H9 (cell line): ENCODE measurements at regions not wholly inside any gene's neighbourhood (a gene's known extent, or its start where the extent isn't known, plus 50 kb on each side); places are given as distances from the start of the nearest gene placed in this dataset.

Experiments used
- DNase-seq: peaks from one replicate; pipeline ENCODE4 v3.0.0-alpha.2; 2017
- H2AFZ ChIP-seq: one replicate; pipeline ENCODE4 v1.6.1; 2013; ENCODE audit warnings: mild to moderate bottlenecking, low read length, control low read depth, moderate library complexity
- H2AK5ac ChIP-seq: 2 replicates; pipeline ENCODE4 v1.6.1; 2013; ENCODE audit warnings: low read length, control low read depth, mixed read lengths; ENCODE audit not compliant: insufficient read length
- H2BK120ac ChIP-seq: one replicate; pipeline ENCODE4 v1.6.1; 2013; ENCODE audit warnings: low read depth, mild to moderate bottlenecking, low read length, control low read depth, inconsistent platforms; ENCODE audit not compliant: poor library complexity, severe bottlenecking
- H2BK12ac ChIP-seq: 2 replicates; pipeline ENCODE4 v1.6.1; 2013; ENCODE audit warnings: low read length, control low read depth, mixed read lengths, low read depth; ENCODE audit not compliant: insufficient read length
- H2BK15ac ChIP-seq: 2 replicates; pipeline ENCODE4 v1.6.1; 2013; ENCODE audit warnings: low read depth, low read length, control low read depth
- H2BK20ac ChIP-seq: one replicate; pipeline ENCODE4 v1.6.1; 2013; ENCODE audit warnings: low read depth, mild to moderate bottlenecking, low read length, control low read depth, inconsistent platforms; ENCODE audit not compliant: poor library complexity, severe bottlenecking
- H2BK5ac ChIP-seq: 2 replicates; pipeline ENCODE4 v1.6.1; 2013; ENCODE audit warnings: low read length, control low read depth, mixed read lengths; ENCODE audit not compliant: insufficient read length
- H3K14ac ChIP-seq: 2 replicates; pipeline ENCODE4 v1.6.1; 2013; ENCODE audit warnings: low read length, control low read depth; ENCODE audit not compliant: insufficient read depth
- H3K18ac ChIP-seq: 2 replicates; pipeline ENCODE4 v1.6.1; 2013; ENCODE audit warnings: low read depth, mild to moderate bottlenecking, mixed read lengths, low read length, control low read depth; ENCODE audit not compliant: insufficient read length
- H3K23ac ChIP-seq: 2 replicates; pipeline ENCODE4 v1.6.1; 2013; ENCODE audit warnings: low read length, control low read depth, mixed read lengths, low read depth; ENCODE audit not compliant: insufficient read length
- H3K23me2 ChIP-seq: 2 replicates; pipeline ENCODE4 v1.6.1; 2013; ENCODE audit warnings: low read depth, mild to moderate bottlenecking, mixed read lengths, low read length, control low read depth; ENCODE audit not compliant: insufficient read length, poor library complexity, severe bottlenecking
- H3K27ac ChIP-seq: 2 replicates; pipeline ENCODE4 v1.5.1; 2013; ENCODE audit warnings: low read length, control low read depth, mixed read lengths, low read depth; ENCODE audit not compliant: insufficient read length
- H3K27me3 ChIP-seq: 2 replicates; pipeline ENCODE4 v1.6.1; 2013; ENCODE audit warnings: low read length, control low read depth, inconsistent platforms; ENCODE audit not compliant: insufficient read depth
- H3K4ac ChIP-seq: 2 replicates; pipeline ENCODE4 v1.6.1; 2013; ENCODE audit warnings: low read depth, mild to moderate bottlenecking, control low read depth, inconsistent platforms, low read length, moderate library complexity
- H3K4me1 ChIP-seq: 2 replicates; pipeline ENCODE4 v1.6.1; 2013; ENCODE audit warnings: low read length, control low read depth, inconsistent platforms; ENCODE audit not compliant: insufficient read depth
- H3K4me2 ChIP-seq: 2 replicates; pipeline ENCODE4 v1.6.1; 2013; ENCODE audit warnings: low read length, control low read depth, mixed read lengths; ENCODE audit not compliant: insufficient read length, insufficient read depth
- H3K56ac ChIP-seq: 2 replicates; pipeline ENCODE4 v1.6.1; 2013; ENCODE audit warnings: low read depth, mild to moderate bottlenecking, mixed read lengths, low read length, control low read depth; ENCODE audit not compliant: insufficient read length
- H3K79me1 ChIP-seq: 2 replicates; pipeline ENCODE4 v1.6.1; 2013; ENCODE audit warnings: low read depth, mild to moderate bottlenecking, moderate library complexity, low read length, control low read depth, inconsistent platforms; ENCODE audit not compliant: insufficient read depth, poor library complexity, severe bottlenecking
- H3K79me2 ChIP-seq: 2 replicates; pipeline ENCODE4 v1.6.1; 2013; ENCODE audit warnings: low read length, control low read depth, inconsistent platforms; ENCODE audit not compliant: insufficient read depth
- H3K9ac ChIP-seq: 2 replicates; pipeline ENCODE4 v1.6.1; 2013; ENCODE audit warnings: low read length, control low read depth, mixed read lengths; ENCODE audit not compliant: insufficient read length; ENCODE audit errors: extremely low read depth
- H3K9me3 ChIP-seq: one replicate; pipeline ENCODE4 v1.6.1; 2013; ENCODE audit warnings: low read depth, low read length, inconsistent platforms; ENCODE audit not compliant: control insufficient read depth
- H3T11ph ChIP-seq: one replicate; pipeline ENCODE4 v1.6.1; 2013; ENCODE audit warnings: mild to moderate bottlenecking, low read length, control low read depth, inconsistent platforms
- H4K20me1 ChIP-seq: one replicate; pipeline ENCODE4 v1.6.1; 2013; ENCODE audit not compliant: control insufficient read depth, insufficient read length, insufficient read depth
- H4K5ac ChIP-seq: 2 replicates; pipeline ENCODE4 v1.6.1; 2013; ENCODE audit warnings: low read depth, mild to moderate bottlenecking, mixed read lengths, low read length, control low read depth; ENCODE audit not compliant: insufficient read length
- H4K8ac ChIP-seq: replicated peaks from 2 replicates; pipeline ENCODE4 v1.6.1; 2013; ENCODE audit warnings: low read length, control low read depth, mixed read lengths, low read depth; ENCODE audit not compliant: insufficient read length
- H4K91ac ChIP-seq: 2 replicates; pipeline ENCODE4 v1.6.1; 2013; ENCODE audit warnings: low read depth, mild to moderate bottlenecking, moderate library complexity, mixed read lengths, low read length, control low read depth; ENCODE audit not compliant: insufficient read length
- H3K27ac Mint-ChIP-seq, 3 experiments: 2 replicates in 2 of 3; 3 replicates in 1 of 3; pipeline ENCODE4 v1.8.0; 2020 to 2021; ENCODE audit warnings: mixed read lengths in 3 of 3, mild to moderate bottlenecking in 1 of 3, moderate library complexity in 1 of 3
- H3K27me3 Mint-ChIP-seq: 2 replicates; pipeline ENCODE4 v1.8.0; 2021; ENCODE audit warnings: low read depth, mild to moderate bottlenecking, moderate library complexity, mixed read lengths
- H3K36me3 Mint-ChIP-seq, 3 experiments: 2 replicates in 2 of 3; 3 replicates in 1 of 3; pipeline ENCODE4 v1.8.0; 2020 to 2021; ENCODE audit warnings: low read depth in 3 of 3, mixed read lengths in 3 of 3; ENCODE audit not compliant: insufficient read depth in 1 of 3
- H3K4me1 Mint-ChIP-seq, 2 experiments: 2 replicates each; pipeline ENCODE4 v1.8.0; 2020; ENCODE audit warnings: mixed read lengths in 2 of 2
- H3K4me3 Mint-ChIP-seq, 2 experiments: 2 replicates in 1 of 2; 3 replicates in 1 of 2; pipeline ENCODE4 v1.8.0; 2020 to 2021; ENCODE audit warnings: mild to moderate bottlenecking in 2 of 2, mixed read lengths in 2 of 2, moderate library complexity in 1 of 2
- H3K9me3 Mint-ChIP-seq, 2 experiments: 2 replicates in 1 of 2; 3 replicates in 1 of 2; pipeline ENCODE4 v1.8.0; 2020; ENCODE audit warnings: mild to moderate bottlenecking in 2 of 2, mixed read lengths in 2 of 2, moderate library complexity in 1 of 2
- CTCF ChIP-seq: fragments of 200-600 bp; sonication (generic); conservative IDR thresholded peaks from 3 replicates; pipeline ENCODE4 v1.8.0; 2021; ENCODE audit warnings: antibody characterized with exemption, mild to moderate bottlenecking
- WGBS: extraction: QIAGEN DNeasy Blood & Tissue Kit; methylation state at CpG from one replicate; pipeline ENCODE4 v1.1.7; 2013; ENCODE audit warnings: missing lambda C conversion rate, low lambda C conversion rate, mixed read lengths; ENCODE audit not compliant: insufficient read length; ENCODE audit errors: extremely low coverage; 5-methylcytosine and 5-hydroxymethylcytosine counted together

DNA sequence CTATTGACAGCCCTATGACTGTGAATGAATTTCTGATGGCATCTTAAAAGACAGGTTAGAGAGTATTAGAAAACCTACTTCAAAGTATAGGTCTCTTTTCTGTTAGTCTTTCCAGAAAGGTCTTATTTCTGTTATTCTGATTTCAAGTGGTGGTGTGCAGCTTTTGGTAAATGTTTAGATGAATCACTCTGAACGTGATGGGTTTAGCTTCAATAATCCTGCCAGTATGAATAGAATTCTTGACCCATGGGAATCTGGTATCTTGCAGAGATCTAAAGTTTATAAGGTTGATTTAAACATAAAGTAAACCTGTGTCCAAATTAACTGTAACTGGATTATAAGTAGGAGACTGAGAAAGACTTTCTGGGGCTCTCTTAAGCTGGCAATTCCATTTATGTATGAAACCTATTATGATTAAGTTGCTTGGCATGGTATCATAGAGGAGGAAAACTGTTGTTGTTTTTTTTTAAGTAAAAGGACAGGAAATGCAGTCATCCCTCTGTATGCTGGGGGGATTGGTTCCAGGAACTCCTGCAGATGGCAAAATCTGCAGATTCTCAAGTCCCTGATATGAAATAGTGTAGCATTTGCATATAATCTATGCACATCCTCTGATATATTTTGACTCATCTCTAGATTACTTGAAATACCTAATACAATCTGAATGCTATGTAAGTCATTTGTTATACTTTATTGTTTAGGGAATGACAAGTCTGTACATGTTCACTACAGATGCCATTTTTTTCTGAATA is 77.0 kb upstream of the ADAMTS19 start:
- Histone ChIP-seq H4K20me1 (no peaks in the 10 kb centered on the region), H3K23ac (no peak overlapping the region), H2AK5ac (no peak overlapping the region), H3T11ph (no peak overlapping the region), H4K8ac (no peak overlapping the region), H3K23me2 (no peaks in the 10 kb centered on the region), H2AFZ (no peak overlapping the region), H2BK20ac (no peak overlapping the region), H4K91ac (no peak overlapping the region), H3K4me2 (no peak overlapping the region), H4K5ac (no peak overlapping the region), H2BK120ac (no peak overlapping the region), H3K9ac (no peak overlapping the region), H2BK12ac (no peak overlapping the region), H3K4ac (no peak overlapping the region), H3K14ac (no peak overlapping the region), H3K4me1 (no peaks in the 10 kb centered on the region), H3K9me3 (no peaks in the 10 kb centered on the region), H3K18ac (no peak overlapping the region), H3K27me3 (no peaks in the 10 kb centered on the region), H3K56ac (no peak overlapping the region), H2BK15ac (no peak overlapping the region), H2BK5ac (no peak overlapping the region), H3K79me1 (no peaks in the 10 kb centered on the region), H3K27ac (no peak overlapping the region), H3K79me2 (no peaks in the 10 kb centered on the region)
- Mint-ChIP-seq H3K27ac (0 out of 7 replicates have a peak overlapping the region, but pooled peaks of 1 of the 3 experiments have one; percentile 34), H3K4me1 (peaks cover 0 to 8% of the 10 kb centered on the region in 2 experiments; a peak in 2 of 4 replicates), H3K27me3 (no peaks in the 10 kb centered on the region), H3K36me3 (no peaks in the 10 kb centered on the region), H3K9me3 (no peaks in the 10 kb centered on the region), H3K4me3 (no peak overlapping the region)
- WGBS: no CpG with 5 or more reads among the region's 1 CpG
- no peak for DNase-seq
- no peak for TF ChIP-seq CTCF
